K562 (cell line): ENCODE measurements at regions not wholly inside any gene's neighbourhood (a gene's known extent, or its start where the extent isn't known, plus 50 kb on each side); places are given as distances from the start of the nearest gene placed in this dataset. TPM values are rescaled to one million over a fixed set of nuclear protein-coding genes. Genes with fewer than 3 reads are reported as not detected.
"Not testable (repeated sequence)": the region's sequence is repeated elsewhere in the genome, so short reads cannot be mapped to it uniquely, and the experiment has no call there.

Source experiments
- ATAC-seq: fragments of 200-7000 bp; cut with Tn5 transposase; 3 replicates; pipeline ENCODE4 v1.9.1; 2020; ENCODE audit warnings: moderate library complexity
- BruUV-seq: library from RNA; stranded (reverse); fragments of 400-500 nt; replicated peaks from 2 replicates; lab custom pipeline; 2021; lab: Mats Ljungman, UMichigan
- CTCF ChIA-PET: fragments of 300-600 bp; formaldehyde crosslinking; extraction: SDS; loops from one replicate; lab custom pipeline; 2021; ENCODE audit warnings: low intra/inter-chr PET ratio; lab: Yijun Ruan, JAX
- POLR2A ChIA-PET: fragments of 300-600, 350-650 bp; sonication (Branson Sonifier 250); formaldehyde crosslinking; extraction: SDS; loops from one replicate; lab custom pipeline; 2021; ENCODE audit warnings: antibody characterized with exemption, inconsistent platforms; lab: Yijun Ruan, JAX
- DNase-seq, 4 experiments: peaks; one replicate each; pipeline versions ENCODE4 v3.0.0 to v3.0.0-alpha.2; 2011 to 2018; ENCODE audit warnings: low spot score in 3 of 4, mixed read lengths in 3 of 4; ENCODE audit errors: extremely low read depth in 1 of 4
- FAIRE-seq: peaks from 2 replicates; lab custom pipeline; 2011; peaks lifted over from hg19 to GRCh38; lab: Jason Lieb, UNC
- H2AFZ ChIP-seq: 2 replicates; pipeline ENCODE4 v1.6.0; 2011; ENCODE audit warnings: low read depth, low read length, control low read depth, inconsistent platforms
- H3K27ac ChIP-seq: fragments of 200-600 bp; 3 replicates; pipeline ENCODE4 v1.8.0; 2011; ENCODE audit warnings: low read depth, mild to moderate bottlenecking, control low read depth, inconsistent platforms, low read length, moderate library complexity, mixed read lengths; ENCODE audit errors: extremely low read depth
- H3K27me3 ChIP-seq, 2 experiments: fragments of 300-600 bp in 1 of 2; 2 replicates in 1 of 2; 3 replicates in 1 of 2; pipeline versions ENCODE4 v1.6.0 to v1.8.0; 2011; ENCODE audit warnings: inconsistent platforms in 2 of 2, low read length in 2 of 2, mild to moderate bottlenecking in 1 of 2, mixed read lengths in 1 of 2, moderate library complexity in 1 of 2; ENCODE audit not compliant: control insufficient read depth in 2 of 2, insufficient read depth in 2 of 2
- H3K36me3 ChIP-seq: fragments of 300-600 bp; 3 replicates; pipeline ENCODE4 v1.8.0; 2011; ENCODE audit warnings: mild to moderate bottlenecking, low read length, inconsistent platforms; ENCODE audit not compliant: control insufficient read depth, insufficient read depth
- H3K4me1 ChIP-seq, 2 experiments: fragments of 200-600 bp in 1 of 2; replicated peaks in 1 of 2; 2 replicates in 1 of 2; 3 replicates in 1 of 2; pipeline versions ENCODE4 v1.5.1 to v1.8.0; 2011; ENCODE audit warnings: inconsistent platforms in 2 of 2, low read length in 2 of 2, mild to moderate bottlenecking in 1 of 2, mixed read lengths in 1 of 2, moderate library complexity in 1 of 2; ENCODE audit not compliant: control insufficient read depth in 2 of 2, insufficient read depth in 2 of 2
- H3K4me2 ChIP-seq: 2 replicates; pipeline ENCODE4 v1.6.1; 2011; ENCODE audit warnings: low read length, control low read depth, inconsistent platforms, mixed read lengths; ENCODE audit not compliant: insufficient read depth
- H3K4me3 ChIP-seq: fragments of 200-600 bp; sonication (generic), shearing (Covaris generic); 2 replicates; pipeline ENCODE4 v1.5.1; 2016; ENCODE audit warnings: control low read depth, inconsistent platforms
- H3K79me2 ChIP-seq: fragments of 200-600 bp; 3 replicates; pipeline ENCODE4 v1.8.0; 2011; ENCODE audit warnings: low read length, inconsistent platforms; ENCODE audit not compliant: control insufficient read depth, insufficient read depth
- H3K9ac ChIP-seq, 2 experiments: 2 replicates each; pipeline versions ENCODE4 v1.6.0 to v1.6.1; 2011; ENCODE audit warnings: low read depth in 2 of 2, low read length in 2 of 2, control low read depth in 1 of 2, inconsistent platforms in 1 of 2, mild to moderate bottlenecking in 1 of 2, mixed read lengths in 1 of 2; ENCODE audit not compliant: insufficient read depth in 1 of 2
- H3K9me1 ChIP-seq: one replicate; pipeline ENCODE4 v1.6.0; 2011; ENCODE audit warnings: inconsistent platforms, mild to moderate bottlenecking, low read length, moderate library complexity; ENCODE audit not compliant: control insufficient read depth, insufficient read depth
- H3K9me3 ChIP-seq: replicated peaks from 2 replicates; pipeline ENCODE4 v1.5.1; 2011; ENCODE audit warnings: low read depth, low read length, inconsistent platforms; ENCODE audit not compliant: control insufficient read depth, insufficient read depth
- H4K20me1 ChIP-seq: replicated peaks from 2 replicates; pipeline ENCODE4 v1.6.1; 2011; ENCODE audit warnings: low read length, inconsistent platforms, mixed read lengths; ENCODE audit not compliant: control insufficient read depth, insufficient read depth
- WGBS: fragments of 100-300 bp; shearing (Covaris generic); methylation state at CpG from one replicate; pipeline ENCODE4 v1.1.6; 2016; ENCODE audit warnings: low coverage, mixed read lengths; ENCODE audit not compliant: insufficient coverage; ENCODE audit errors: missing lambda C conversion rate; 5-methylcytosine and 5-hydroxymethylcytosine counted together
- in situ Hi-C: fragments of 300-500 bp; cut with MboI; formaldehyde crosslinking; loops from 4 replicates; pipeline ENCODE4 v1.15.0; 2018; ENCODE audit warnings: inconsistent platforms, mixed read lengths
- intact Hi-C: fragments of 100-400 bp; cut with micrococcal nuclease; formaldehyde crosslinking; loops from 2 replicates; pipeline ENCODE4 v1.14.2; 2022
- small RNA-seq: library from RNA; depleted of rRNA; stranded (forward); fragments of <200 nt; gene quantifications from one replicate; pipeline ENCODE3, GENCODE V24; 2014

DNA sequence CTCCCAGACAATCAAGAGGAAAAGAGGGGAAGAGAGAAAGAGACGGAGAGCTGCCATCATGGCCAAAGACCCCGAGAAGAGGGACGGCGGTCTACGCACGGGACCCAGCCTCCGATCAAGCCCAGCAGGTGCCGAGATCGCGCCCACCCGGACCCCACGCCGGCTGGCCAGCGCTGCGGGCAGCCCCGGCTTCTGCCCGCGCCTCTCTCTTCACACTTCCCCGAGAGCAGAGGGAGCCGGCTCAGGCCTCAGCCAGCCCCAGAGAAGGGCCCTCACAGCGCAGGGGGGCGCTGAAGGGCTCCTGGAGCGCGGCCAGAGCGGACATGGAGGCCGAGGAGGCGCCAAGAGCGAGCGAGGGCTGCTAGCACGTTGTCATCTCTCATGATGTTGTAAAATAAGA, 613.7 kb downstream of the TUBA3C start:
- BruUV-seq, H3K9ac ChIP-seq, CTCF ChIA-PET, H3K4me2 ChIP-seq, H3K79me2 ChIP-seq, H2AFZ ChIP-seq, in situ Hi-C loops, H3K27ac ChIP-seq, H3K36me3 ChIP-seq, H3K27me3 ChIP-seq, H3K9me3 ChIP-seq, FAIRE-seq, H3K4me3 ChIP-seq, H3K9me1 ChIP-seq, intact Hi-C loops, H4K20me1 ChIP-seq, POLR2A ChIA-PET, H3K4me1 ChIP-seq: not testable (repeated sequence)
- WGBS = 3% methylated on average over 6 of the region's 30 CpGs
- DNase-seq (peak in 1 of 4 experiments; percentile 0), ATAC-seq (peak; percentile 71)

Small RNA genes lying in the stretch of these regions (small RNA-seq; reads per million reads assigned to genes)
- gene LINC00328-2P (not detected), gene RNA5SP24 (0.11 reads per million), gene RNU6-55P (not detected), gene RNU6-76P (not detected)
